Activated CD4-positive, alpha-beta T cell treated with anti-CD3 and anti-CD28 coated beads, Interleukin-2, amount 50 U/mL, for 48 hours (primary cell): ENCODE measurements at regions not wholly inside any gene's neighbourhood (a gene's known extent, or its start where the extent isn't known, plus 50 kb on each side); places are given as distances from the start of the nearest gene placed in this dataset.

Experiments used
- DNase-seq, 2 experiments: peaks; one replicate each; pipeline ENCODE4 v3.0.0-alpha.2; 2020

GRCh38 chr20:39516964-39517363 lies 554.8 kb downstream of the DHX35 start:
- no peak for DNase-seq

GRCh38 chr20:39504710-39505094 lies 542.6 kb downstream of the DHX35 start:
- no peak for DNase-seq

GRCh38 chr20:39503902-39504709 lies 542.0 kb downstream of the DHX35 start:
- DNase-seq: no peak

- no peak for DNase-seq
Observed at GRCh38 chr20:39492223-39492797, 530.2 kb downstream of the DHX35 start.

- DNase-seq: no peak
Observed at GRCh38 chr20:39491711-39492110, 529.6 kb downstream of the DHX35 start.

- DNase-seq: no peak
Observed at GRCh38 chr20:39489986-39490560, 527.9 kb downstream of the DHX35 start.

- no peak for DNase-seq
Observed at GRCh38 chr20:39480276-39481043, 518.3 kb downstream of the DHX35 start.

GRCh38 chr20:39479196-39479810 lies 517.2 kb downstream of the DHX35 start:
- DNase-seq: no peak

GRCh38 chr20:39474879-39475278 lies 512.7 kb downstream of the DHX35 start:
- DNase-seq: no peak

- DNase-seq: no peak
Observed at GRCh38 chr20:39473536-39473935, 511.4 kb downstream of the DHX35 start.

- no peak for DNase-seq
Observed at GRCh38 chr20:39468703-39469102, 506.6 kb downstream of the DHX35 start.

GRCh38 chr20:39464238-39464637 lies 502.1 kb downstream of the DHX35 start:
- DNase-seq: no peak

GRCh38 chr20:39462416-39462945 lies 500.3 kb downstream of the DHX35 start:
- no peak for DNase-seq

GRCh38 chr20:39458452-39458851 lies 496.3 kb downstream of the DHX35 start:
- no peak for DNase-seq

- no peak for DNase-seq
Observed at GRCh38 chr20:39453890-39454289, 491.7 kb downstream of the DHX35 start.

- DNase-seq: no peak
Observed at GRCh38 chr20:39452583-39453340, 490.6 kb downstream of the DHX35 start.

- DNase-seq: no peak
Observed at GRCh38 chr20:39451386-39451785, 489.2 kb downstream of the DHX35 start.

- no peak for DNase-seq
Observed at GRCh38 chr20:39446397-39446796, 484.3 kb downstream of the DHX35 start.

GRCh38 chr20:39445095-39445494 lies 483.0 kb downstream of the DHX35 start:
- no peak for DNase-seq

GRCh38 chr20:39433466-39433865 lies 471.3 kb downstream of the DHX35 start:
- no peak for DNase-seq

- no peak for DNase-seq
Observed at GRCh38 chr20:39431091-39431880, 469.1 kb downstream of the DHX35 start.
